ENCODE measurements at regions not wholly inside any gene's neighbourhood (a gene's known extent, or its start where the extent isn't known, plus 50 kb on each side); places are given as distances from the start of the nearest gene placed in this dataset.
"Not testable (repeated sequence)": the region's sequence is repeated elsewhere in the genome, so short reads cannot be mapped to it uniquely, and the experiment has no call there.

- CTCF ChIA-PET = no interaction called here
- no peak for TF ChIP-seq EZH2 (IDR thresholded peaks at IDR 0.05; ENCODE audit: low read length, unreplicated experiment)
- TF ChIP-seq EZH2phosphoT487 (IDR thresholded peaks at IDR 0.05; ENCODE audit: borderline replicate concordance, low read length) = no peak
- TF ChIP-seq CTCF (conservative IDR thresholded peaks at IDR 0.05; ENCODE audit: low read depth, low read length) = no peak
- Histone ChIP-seq H3K9me2 (replicated peaks; ENCODE audit: low read length) (no peaks in the 10 kb centered on the region), H4K20me1 (ENCODE audit: low read length) (no peaks in the 10 kb centered on the region), H3K4me3 (ENCODE audit: low read length) (no peak overlapping the region), H3K36me3 (ENCODE audit: low read depth, low read length) (no peaks in the 10 kb centered on the region), H3K4me2 (ENCODE audit: low read length) (no peak overlapping the region), H2AFZ (ENCODE audit: low read length) (no peak overlapping the region), H3K79me2 (ENCODE audit: low read length) (no peaks in the 10 kb centered on the region), H3F3A (ENCODE audit: low read length, unreplicated experiment) (no peaks in the 10 kb centered on the region), H3K27ac (ENCODE audit: low read length) (no peak overlapping the region), H3K9me3 (ENCODE audit: low read length) (no peaks in the 10 kb centered on the region), H3K9ac (ENCODE audit: low read length) (no peak overlapping the region), H3K4me1 (ENCODE audit: insufficient read depth, low read length) (no peaks in the 10 kb centered on the region), H3K27me3 (ENCODE audit: low read length) (no peaks in the 10 kb centered on the region)
- ATAC-seq (no peak), DNase-seq (no peak)
- POLR2A ChIA-PET (ENCODE audit: unreplicated experiment) = no interaction called here
- BruUV-seq (replicated peaks) = no TSS peak
- intact Hi-C loops (cut with micrococcal nuclease) = no loop called here
These were observed 279.8 kb upstream of the FRG1 start for GRCh38 chr4:189660722-189661360.

- Histone ChIP-seq H3K27ac (ENCODE audit: low read length) (no peak overlapping the region), H2AFZ (ENCODE audit: low read length) (no peak overlapping the region), H3K79me2 (ENCODE audit: low read length) (no peaks in the 10 kb centered on the region), H3K4me1 (ENCODE audit: insufficient read depth, low read length) (no peaks in the 10 kb centered on the region), H3K4me2 (ENCODE audit: low read length) (no peak overlapping the region), H3K9me3 (ENCODE audit: low read length) (no peaks in the 10 kb centered on the region), H3K36me3 (ENCODE audit: low read depth, low read length) (no peaks in the 10 kb centered on the region), H3F3A (ENCODE audit: low read length, unreplicated experiment) (no peaks in the 10 kb centered on the region), H3K9me2 (replicated peaks; ENCODE audit: low read length) (no peaks in the 10 kb centered on the region), H4K20me1 (ENCODE audit: low read length) (no peaks in the 10 kb centered on the region), H3K9ac (ENCODE audit: low read length) (no peak overlapping the region), H3K27me3 (ENCODE audit: low read length) (no peaks in the 10 kb centered on the region), H3K4me3 (ENCODE audit: low read length) (no peak overlapping the region)
- no peak for TF ChIP-seq CTCF (conservative IDR thresholded peaks at IDR 0.05; ENCODE audit: low read depth, low read length)
- no peak for TF ChIP-seq EZH2phosphoT487 (IDR thresholded peaks at IDR 0.05; ENCODE audit: borderline replicate concordance, low read length)
- no peak for TF ChIP-seq EZH2 (IDR thresholded peaks at IDR 0.05; ENCODE audit: low read length, unreplicated experiment)
- ATAC-seq (no peak), DNase-seq (no peak)
- intact Hi-C loops (cut with micrococcal nuclease) = no loop called here
- ChIA-PET CTCF (no interaction called here), POLR2A (ENCODE audit: unreplicated experiment) (no interaction called here)
- BruUV-seq (replicated peaks) = no TSS peak
These were observed 275.9 kb upstream of the FRG1 start for GRCh38 chr4:189664693-189665250.

GRCh38 chr4:189665712-189666305 lies 274.9 kb upstream of the FRG1 start:
- H3K27me3 ChIP-seq (ENCODE audit: low read length); H3K79me2 ChIP-seq (ENCODE audit: low read length); CTCF ChIA-PET; ATAC-seq; H3K4me2 ChIP-seq (ENCODE audit: low read length); POLR2A ChIA-PET (ENCODE audit: unreplicated experiment); H4K20me1 ChIP-seq (ENCODE audit: low read length); H2AFZ ChIP-seq (ENCODE audit: low read length); H3K27ac ChIP-seq (ENCODE audit: low read length); H3K36me3 ChIP-seq (ENCODE audit: low read depth, low read length); H3K9ac ChIP-seq (ENCODE audit: low read length); DNase-seq; H3F3A ChIP-seq (ENCODE audit: low read length, unreplicated experiment); H3K9me3 ChIP-seq (ENCODE audit: low read length); H3K4me3 ChIP-seq (ENCODE audit: low read length); intact Hi-C loops (cut with micrococcal nuclease); H3K4me1 ChIP-seq (ENCODE audit: insufficient read depth, low read length); BruUV-seq (replicated peaks); H3K9me2 ChIP-seq (replicated peaks; ENCODE audit: low read length): not testable (repeated sequence)

- H3K4me3 ChIP-seq (ENCODE audit: low read length) = not testable (repeated sequence)
These were observed 273.3 kb upstream of the FRG1 start for GRCh38 chr4:189667386-189667785.

GRCh38 chr4:189697675-189698245 lies 242.9 kb upstream of the FRG1 start:
- CTCF ChIA-PET = not testable (repeated sequence)

More at GRCh38 chr4:189667386-189667785, 273.3 kb upstream of the FRG1 start:
- H3K9ac ChIP-seq (ENCODE audit: low read length); H3K79me2 ChIP-seq (ENCODE audit: low read length); H3K9me3 ChIP-seq (ENCODE audit: low read length); H3K4me1 ChIP-seq (ENCODE audit: insufficient read depth, low read length); H3K27ac ChIP-seq (ENCODE audit: low read length); intact Hi-C loops (cut with micrococcal nuclease); H3F3A ChIP-seq (ENCODE audit: low read length, unreplicated experiment); POLR2A ChIA-PET (ENCODE audit: unreplicated experiment); H3K27me3 ChIP-seq (ENCODE audit: low read length); H4K20me1 ChIP-seq (ENCODE audit: low read length); CTCF ChIA-PET; H3K4me2 ChIP-seq (ENCODE audit: low read length); H2AFZ ChIP-seq (ENCODE audit: low read length); H3K9me2 ChIP-seq (replicated peaks; ENCODE audit: low read length); ATAC-seq; BruUV-seq (replicated peaks); DNase-seq; H3K36me3 ChIP-seq (ENCODE audit: low read depth, low read length): not testable (repeated sequence)

More at GRCh38 chr4:189697675-189698245, 242.9 kb upstream of the FRG1 start:
- H3K4me3 ChIP-seq (ENCODE audit: low read length); H3K79me2 ChIP-seq (ENCODE audit: low read length); H3F3A ChIP-seq (ENCODE audit: low read length, unreplicated experiment); intact Hi-C loops (cut with micrococcal nuclease); ATAC-seq; H3K9me3 ChIP-seq (ENCODE audit: low read length); H3K9me2 ChIP-seq (replicated peaks; ENCODE audit: low read length); H3K27ac ChIP-seq (ENCODE audit: low read length); H4K20me1 ChIP-seq (ENCODE audit: low read length); DNase-seq; H3K9ac ChIP-seq (ENCODE audit: low read length); H3K27me3 ChIP-seq (ENCODE audit: low read length); POLR2A ChIA-PET (ENCODE audit: unreplicated experiment); H3K4me2 ChIP-seq (ENCODE audit: low read length); H2AFZ ChIP-seq (ENCODE audit: low read length); BruUV-seq (replicated peaks); H3K36me3 ChIP-seq (ENCODE audit: low read depth, low read length); H3K4me1 ChIP-seq (ENCODE audit: insufficient read depth, low read length): not testable (repeated sequence)

Data from PC-3 (cell line).